Aorta (tissue), 5 donors: ENCODE measurements at regions not wholly inside any gene's neighbourhood (a gene's known extent, or its start where the extent isn't known, plus 50 kb on each side); places are given as distances from the start of the nearest gene placed in this dataset.
A peak's percentile ranks its signal among the peaks of the same experiment; 100 is the strongest.

Experiments
- ATAC-seq: fragments of 200-7000 bp; cut with Tn5 transposase; one replicate; pipeline ENCODE4 v1.9.1; 2022; ENCODE audit warnings: moderate library complexity; ENCODE audit not compliant: low FRiP score
- DNase-seq, 2 donors: peaks; one replicate each; pipeline ENCODE4 v3.0.0-alpha.2; 2020
- H3K27ac ChIP-seq, 2 donors: one replicate each; pipeline ENCODE4 v1.5.1; 2013; ENCODE audit warnings: low read length in 2 of 2, mild to moderate bottlenecking in 2 of 2, moderate library complexity in 2 of 2, control low read depth in 1 of 2, inconsistent platforms in 1 of 2, low read depth in 1 of 2
- H3K27me3 ChIP-seq, 2 donors: one replicate each; pipeline ENCODE4 v1.6.1; 2013; ENCODE audit warnings: control low read depth in 1 of 2, low read length in 1 of 2, mild to moderate bottlenecking in 1 of 2, moderate library complexity in 1 of 2; ENCODE audit not compliant: insufficient read depth in 2 of 2, control insufficient read depth in 1 of 2
- H3K36me3 ChIP-seq, 2 donors: one replicate each; pipeline ENCODE4 v1.6.1; 2013; ENCODE audit warnings: control low read depth in 1 of 2, low read length in 1 of 2, mild to moderate bottlenecking in 1 of 2; ENCODE audit not compliant: insufficient read depth in 2 of 2, control insufficient read depth in 1 of 2
- H3K4me1 ChIP-seq, 2 donors: one replicate each; pipeline ENCODE4 v1.6.1; 2013; ENCODE audit warnings: low read length in 2 of 2, control low read depth in 1 of 2, mild to moderate bottlenecking in 1 of 2, moderate library complexity in 1 of 2; ENCODE audit not compliant: insufficient read depth in 2 of 2, control insufficient read depth in 1 of 2
- H3K4me3 ChIP-seq, 2 donors: one replicate each; pipeline ENCODE4 v1.5.1; 2013; ENCODE audit warnings: low read length in 2 of 2, control low read depth in 1 of 2, mild to moderate bottlenecking in 1 of 2
- H3K9me3 ChIP-seq: one replicate; pipeline ENCODE4 v1.6.1; 2013; ENCODE audit warnings: mild to moderate bottlenecking, low read length; ENCODE audit not compliant: control insufficient read depth
- WGBS, 2 donors: extraction: QIAGEN DNeasy Blood & Tissue Kit; methylation state at CpG; one replicate each; pipeline ENCODE4 v1.1.7; 2013; 5-methylcytosine and 5-hydroxymethylcytosine counted together
- intact Hi-C, 2 donors: fragments of 100-400 bp; cut with DNase I; formaldehyde crosslinking; loops; one replicate each; pipeline versions ENCODE4 v1.14.2 to v1.15.0; 2022
- donor health status: healthy with polysubstance abuse.
- donor health status: Bipolar disorder and iron deficiency.
- donor health status: DM: no; HTN: no; CAD: no.
- donor health status: DM: no; HTN: no; CAD: no.
- donor health status: DM: yes; HTN: yes; CAD: no.

- WGBS, 2 donors, result 94% methylated on average over 2 of the region's 2 CpGs
- H3K4me1 ChIP-seq, result no peaks in the 10 kb centered on the region
- intact Hi-C loops, result no loop called here
- no peaks in the 10 kb centered on the region for H3K9me3 ChIP-seq
- H3K4me3 ChIP-seq, result no peak overlapping the region
- H3K27ac ChIP-seq, result no peak overlapping the region
- ATAC-seq, result no peak
- H3K27me3 ChIP-seq, result no peaks in the 10 kb centered on the region
- no peak for DNase-seq
- H3K36me3 ChIP-seq, result peaks cover 0 to 3% of the 10 kb centered on the region in 2 donors
Observed at GRCh38 chr12:24424376-24424775, 474.9 kb upstream of the SOX5 start.

DNA sequence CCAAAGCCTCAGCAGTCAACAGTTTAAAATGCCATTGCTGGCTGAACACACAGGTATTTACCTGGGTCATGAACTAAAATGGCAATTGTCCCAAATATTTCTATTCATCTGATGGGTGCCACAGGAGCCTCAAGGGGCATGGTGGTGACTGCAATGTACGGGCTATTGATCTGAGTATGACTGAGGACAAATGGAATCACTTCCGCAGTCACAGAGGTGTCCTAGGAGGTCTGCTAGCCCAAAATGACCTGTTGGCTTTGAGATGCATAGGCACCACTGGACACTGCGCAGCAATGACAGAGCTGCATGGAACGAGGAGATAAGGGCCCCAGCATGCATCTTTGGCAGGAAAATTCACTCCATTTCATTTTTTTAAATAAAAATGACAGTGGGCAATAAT, 474.1 kb upstream of the SOX5 start:
- Histone ChIP-seq H3K9me3 (no peaks in the 10 kb centered on the region), H3K27ac (no peak overlapping the region), H3K27me3 (no peaks in the 10 kb centered on the region), H3K36me3 (peaks cover 0 to 3% of the 10 kb centered on the region in 2 donors), H3K4me3 (no peak overlapping the region), H3K4me1 (no peaks in the 10 kb centered on the region)
- ATAC-seq (no peak), DNase-seq (no peak)
- intact Hi-C loops, result no loop called here
- WGBS, 2 donors, result 93 to 96% methylated on average over 4 of the region's 4 CpGs

DNA sequence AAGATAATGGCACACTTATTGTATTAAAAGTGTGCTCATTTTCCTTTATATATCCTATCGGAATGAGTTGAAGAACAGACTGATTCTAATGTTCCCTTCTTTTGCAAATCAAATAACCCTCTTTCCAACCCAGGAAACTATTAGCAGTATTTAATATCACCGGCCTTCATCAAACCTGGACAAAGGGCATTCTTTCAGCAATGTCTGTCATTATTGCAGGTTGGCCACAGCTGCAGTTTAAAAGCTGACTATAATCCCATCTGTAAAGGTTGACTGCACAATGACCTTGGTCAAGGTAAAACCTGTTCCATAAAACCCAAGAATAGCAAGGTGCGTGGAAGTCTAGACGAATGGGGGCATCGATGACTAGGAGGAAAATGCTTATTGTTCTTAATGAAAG, 472.3 kb upstream of the SOX5 start:
- peaks cover 0 to 4% of the 10 kb centered on the region in 2 donors for H3K4me1 ChIP-seq
- DNase-seq (no peak), ATAC-seq (no peak)
- H3K4me3 ChIP-seq, result no peak overlapping the region
- H3K36me3 ChIP-seq, result peaks cover 0 to 3% of the 10 kb centered on the region in 2 donors
- H3K9me3 ChIP-seq, result no peaks in the 10 kb centered on the region
- intact Hi-C loops, result no loop called here
- H3K27ac ChIP-seq, result no peak overlapping the region
- 95 to 96% methylated on average over 5 of the region's 5 CpGs for WGBS, 2 donors
- H3K27me3 ChIP-seq, result no peaks in the 10 kb centered on the region

- H3K27ac ChIP-seq, result no peak overlapping the region
- intact Hi-C loops, result no loop called here
- peaks cover 0 to 8% of the 10 kb centered on the region in 2 donors for H3K4me1 ChIP-seq
- H3K36me3 ChIP-seq, result peaks cover 0 to 3% of the 10 kb centered on the region in 2 donors
- DNase-seq (no peak), ATAC-seq (peak; percentile 66)
- WGBS, 2 donors, result 7 to 8% methylated on average over 1 of the region's 1 CpG
- no peak overlapping the region for H3K4me3 ChIP-seq
- H3K27me3 ChIP-seq, result no peaks in the 10 kb centered on the region
- H3K9me3 ChIP-seq, result no peaks in the 10 kb centered on the region
Observed at GRCh38 chr12:24418157-24418556, 468.7 kb upstream of the SOX5 start.

DNA sequence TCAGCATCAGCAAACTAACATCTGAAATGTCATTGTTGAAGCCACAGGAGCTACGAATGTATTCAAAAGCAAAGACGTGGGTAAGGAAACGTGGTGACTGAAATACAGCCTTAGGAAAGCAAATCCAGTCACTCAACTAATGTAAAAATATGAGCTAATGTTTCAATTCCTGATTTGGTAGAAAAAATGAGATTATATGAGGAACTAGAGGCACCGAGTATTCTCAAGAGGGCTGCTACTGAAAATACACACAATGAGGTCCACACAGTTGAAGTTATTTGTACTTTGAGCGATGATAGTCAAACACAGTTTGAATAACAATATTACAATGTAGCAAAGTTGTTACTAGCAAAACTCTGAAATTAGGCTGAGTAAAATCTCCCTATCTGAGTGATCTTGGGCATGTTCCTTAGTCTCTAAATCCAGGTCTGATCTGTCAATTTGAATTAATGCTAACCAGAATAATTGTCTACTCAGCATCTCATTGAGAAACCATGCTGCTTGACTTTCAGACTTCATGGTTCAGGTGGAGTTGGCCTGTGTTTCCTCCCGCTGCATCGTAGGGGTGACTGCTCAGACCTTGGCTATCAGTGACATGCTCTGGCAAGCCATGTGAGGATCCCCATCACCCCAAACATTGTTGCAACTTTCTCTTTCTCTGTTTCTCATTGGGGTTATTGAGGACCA, 467.1 kb upstream of the SOX5 start:
- Histone ChIP-seq H3K9me3 (no peaks in the 10 kb centered on the region), H3K27me3 (no peaks in the 10 kb centered on the region), H3K4me1 (peaks cover 0 to 8% of the 10 kb centered on the region in 2 donors), H3K27ac (no peak overlapping the region), H3K36me3 (no peaks in the 10 kb centered on the region), H3K4me3 (no peak overlapping the region)
- WGBS, 2 donors, result 86 to 91% methylated on average over 7 of the region's 7 CpGs
- intact Hi-C loops, result no loop called here
- no peak for DNase-seq
- no peak for ATAC-seq

DNA sequence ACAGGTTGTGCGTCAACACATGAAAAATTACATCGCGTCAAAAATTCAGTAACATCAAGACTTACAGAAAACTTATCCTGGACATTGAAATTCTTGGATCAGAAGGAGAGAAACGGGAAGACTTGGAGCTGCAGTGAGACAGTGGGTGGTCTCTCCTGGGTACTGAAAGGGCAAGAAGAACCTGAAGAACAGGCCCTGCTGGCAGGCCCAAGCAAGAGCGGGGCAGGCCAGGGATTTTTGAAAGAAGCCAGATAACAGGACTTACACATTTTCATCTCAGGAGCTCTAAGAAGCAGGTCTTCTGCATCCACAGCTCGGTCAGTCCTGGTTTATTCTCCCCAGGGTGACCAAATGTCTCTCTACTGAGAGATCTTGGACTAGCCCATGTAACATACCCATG, 466.5 kb upstream of the SOX5 start:
- H3K4me3 ChIP-seq, result no peak overlapping the region
- H3K27me3 ChIP-seq, result no peaks in the 10 kb centered on the region
- peaks cover 0 to 8% of the 10 kb centered on the region in 2 donors for H3K4me1 ChIP-seq
- ATAC-seq (no peak), DNase-seq (no peak)
- no peaks in the 10 kb centered on the region for H3K9me3 ChIP-seq
- no peak overlapping the region for H3K27ac ChIP-seq
- no peaks in the 10 kb centered on the region for H3K36me3 ChIP-seq
- intact Hi-C loops, result no loop called here
- WGBS, 2 donors, result 95 to 98% methylated on average over 6 of the region's 6 CpGs

GRCh38 chr12:24414480-24414879, 465.0 kb upstream of the SOX5 start:
- Histone ChIP-seq H3K27ac (no peak overlapping the region), H3K4me1 (peaks cover 0 to 8% of the 10 kb centered on the region in 2 donors), H3K36me3 (no peaks in the 10 kb centered on the region), H3K4me3 (no peak overlapping the region), H3K27me3 (no peaks in the 10 kb centered on the region), H3K9me3 (no peaks in the 10 kb centered on the region)
- DNase-seq (no peak), ATAC-seq (no peak)
- intact Hi-C loops, result no loop called here
- 31 to 48% methylated on average over 5 of the region's 5 CpGs for WGBS, 2 donors

- WGBS, 2 donors, result 97 to 98% methylated on average over 8 of the region's 8 CpGs
- ATAC-seq, result no peak
- Histone ChIP-seq H3K27me3 (no peaks in the 10 kb centered on the region), H3K4me3 (no peak overlapping the region), H3K36me3 (no peaks in the 10 kb centered on the region), H3K9me3 (no peaks in the 10 kb centered on the region), H3K27ac (no peak overlapping the region), H3K4me1 (peaks cover 0 to 4% of the 10 kb centered on the region in 2 donors)
- intact Hi-C loops, result no loop called here
- no peak for DNase-seq
Observed at GRCh38 chr12:24411948-24412347, 462.5 kb upstream of the SOX5 start.

DNA sequence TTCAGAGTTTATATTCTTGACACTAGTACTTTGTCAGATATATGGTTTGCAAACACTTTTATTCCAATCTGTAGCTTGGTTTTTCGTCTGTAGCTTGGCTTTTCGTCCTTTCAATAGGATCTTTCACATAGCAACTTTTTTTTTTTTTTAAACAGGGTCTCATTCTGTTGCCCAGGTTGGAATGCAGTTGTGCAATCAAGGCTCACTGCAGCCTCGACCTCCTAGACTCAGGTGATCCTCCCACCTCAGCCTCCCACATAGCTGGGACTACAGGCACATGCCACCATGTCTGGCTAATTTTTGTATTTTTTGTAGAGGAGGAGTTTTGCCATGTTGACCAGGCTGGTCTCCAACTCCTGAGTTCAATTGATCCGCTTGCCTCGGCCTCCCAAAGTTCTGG, 460.4 kb upstream of the SOX5 start:
- no peak overlapping the region for H3K4me3 ChIP-seq
- DNase-seq (no peak), ATAC-seq (no peak)
- no peaks in the 10 kb centered on the region for H3K9me3 ChIP-seq
- intact Hi-C loops, result no loop called here
- peaks cover 0 to 4% of the 10 kb centered on the region in 2 donors for H3K4me1 ChIP-seq
- H3K27ac ChIP-seq, result no peak overlapping the region
- no peaks in the 10 kb centered on the region for H3K36me3 ChIP-seq
- 95% methylated on average over 5 of the region's 5 CpGs for WGBS, 2 donors
- no peaks in the 10 kb centered on the region for H3K27me3 ChIP-seq
